MM.1S (cell line): ENCODE measurements at regions not wholly inside any gene's neighbourhood (a gene's known extent, or its start where the extent isn't known, plus 50 kb on each side); places are given as distances from the start of the nearest gene placed in this dataset.

Experiments
- EZH2 ChIP-seq: fragments of 300-600 bp; sonication (generic); optimal IDR thresholded peaks from 2 replicates; pipeline ENCODE3; 2017; ENCODE audit warnings: low read depth, mild to moderate bottlenecking, antibody characterized with exemption, low read length, mixed read lengths
- EZH2phosphoT487 ChIP-seq: fragments of 300-600 bp; sonication (generic); IDR thresholded peaks from 2 replicates; pipeline ENCODE4 v1.6.1; 2018; ENCODE audit warnings: antibody characterized with exemption, low read length
- TF ChIP-seq, protein P1 (sequence below): fragments of 300-600 bp; sonication (generic); IDR thresholded peaks from 2 replicates; pipeline ENCODE4 v1.5.1; 2016; ENCODE audit warnings: antibody characterized with exemption, low read length, mixed read lengths

- TF ChIP-seq, protein P1, sequence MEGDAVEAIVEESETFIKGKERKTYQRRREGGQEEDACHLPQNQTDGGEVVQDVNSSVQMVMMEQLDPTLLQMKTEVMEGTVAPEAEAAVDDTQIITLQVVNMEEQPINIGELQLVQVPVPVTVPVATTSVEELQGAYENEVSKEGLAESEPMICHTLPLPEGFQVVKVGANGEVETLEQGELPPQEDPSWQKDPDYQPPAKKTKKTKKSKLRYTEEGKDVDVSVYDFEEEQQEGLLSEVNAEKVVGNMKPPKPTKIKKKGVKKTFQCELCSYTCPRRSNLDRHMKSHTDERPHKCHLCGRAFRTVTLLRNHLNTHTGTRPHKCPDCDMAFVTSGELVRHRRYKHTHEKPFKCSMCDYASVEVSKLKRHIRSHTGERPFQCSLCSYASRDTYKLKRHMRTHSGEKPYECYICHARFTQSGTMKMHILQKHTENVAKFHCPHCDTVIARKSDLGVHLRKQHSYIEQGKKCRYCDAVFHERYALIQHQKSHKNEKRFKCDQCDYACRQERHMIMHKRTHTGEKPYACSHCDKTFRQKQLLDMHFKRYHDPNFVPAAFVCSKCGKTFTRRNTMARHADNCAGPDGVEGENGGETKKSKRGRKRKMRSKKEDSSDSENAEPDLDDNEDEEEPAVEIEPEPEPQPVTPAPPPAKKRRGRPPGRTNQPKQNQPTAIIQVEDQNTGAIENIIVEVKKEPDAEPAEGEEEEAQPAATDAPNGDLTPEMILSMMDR, result no peak
- no peak for TF ChIP-seq EZH2phosphoT487
- TF ChIP-seq EZH2, result no peak
Measured at GRCh38 chr10:10680496-10680895, 337.2 kb upstream of the CELF2 start.
